Smooth muscle cell (in vitro differentiated cells): ENCODE measurements at regions not wholly inside any gene's neighbourhood (a gene's known extent, or its start where the extent isn't known, plus 50 kb on each side); places are given as distances from the start of the nearest gene placed in this dataset.
A peak's percentile ranks its signal among the peaks of the same experiment; 100 is the strongest.

Experiments
- DNase-seq: peaks from one replicate; lab custom pipeline; 2025; ENCODE audit not compliant: unreplicated experiment; lab: John Stamatoyannopoulos, UW
- H2AFZ ChIP-seq: fragments of 200-600 bp; sonication (generic); 2 replicates; pipeline ENCODE4 v1.6.0; 2016; ENCODE audit warnings: antibody characterized with exemption, low read depth, mild to moderate bottlenecking
- H3F3A ChIP-seq: fragments of 200-600 bp; sonication (generic); 2 replicates; pipeline ENCODE4 v1.6.0; 2017; ENCODE audit warnings: antibody characterized with exemption, low read depth
- H3K27ac ChIP-seq: fragments of 200-600 bp; sonication (generic); 2 replicates; pipeline ENCODE4 v1.5.1; 2016; ENCODE audit warnings: low read depth, mild to moderate bottlenecking
- H3K27me3 ChIP-seq: fragments of 200-600 bp; sonication (generic); 2 replicates; pipeline ENCODE4 v1.6.1; 2016; ENCODE audit warnings: low read depth, mild to moderate bottlenecking
- H3K36me3 ChIP-seq: fragments of 200-600 bp; sonication (generic); 2 replicates; pipeline ENCODE4 v1.5.1; 2016; ENCODE audit warnings: low read depth
- H3K4me1 ChIP-seq: fragments of 200-600 bp; sonication (generic); 2 replicates; pipeline ENCODE4 v1.5.1; 2016; ENCODE audit warnings: low read depth
- H3K4me2 ChIP-seq: fragments of 200-600 bp; sonication (generic); 2 replicates; pipeline ENCODE4 v1.6.0; 2016; ENCODE audit warnings: mild to moderate bottlenecking
- H3K4me3 ChIP-seq: fragments of 200-600 bp; sonication (generic); 2 replicates; pipeline ENCODE4 v1.5.1; 2016; ENCODE audit warnings: mild to moderate bottlenecking
- H3K79me2 ChIP-seq: fragments of 200-600 bp; sonication (generic); 2 replicates; pipeline ENCODE4 v1.6.0; 2016; ENCODE audit warnings: low read depth, mild to moderate bottlenecking
- H3K9ac ChIP-seq: fragments of 200-600 bp; sonication (generic); 2 replicates; pipeline ENCODE4 v1.6.0; 2016; ENCODE audit warnings: low read depth
- H3K9me3 ChIP-seq: fragments of 200-600 bp; sonication (generic); replicated peaks from 2 replicates; pipeline ENCODE4 v1.5.1; 2016; ENCODE audit warnings: low read depth
- H4K20me1 ChIP-seq: fragments of 200-600 bp; sonication (generic); 2 replicates; pipeline ENCODE4 v1.6.0; 2016; ENCODE audit warnings: low read depth
- WGBS: methylation state at CpG from one replicate; pipeline ENCODE4 v1.1.7; 2016; ENCODE audit warnings: low lambda C conversion rate; 5-methylcytosine and 5-hydroxymethylcytosine counted together
- TF ChIP-seq, protein P1 (sequence below): fragments of 200-600 bp; sonication (generic); IDR thresholded peaks from 2 replicates; pipeline ENCODE4 v1.5.1; 2017; ENCODE audit warnings: borderline replicate concordance, mild to moderate bottlenecking, antibody characterized with exemption; ENCODE audit not compliant: insufficient read depth, poor library complexity, severe bottlenecking

DNA sequence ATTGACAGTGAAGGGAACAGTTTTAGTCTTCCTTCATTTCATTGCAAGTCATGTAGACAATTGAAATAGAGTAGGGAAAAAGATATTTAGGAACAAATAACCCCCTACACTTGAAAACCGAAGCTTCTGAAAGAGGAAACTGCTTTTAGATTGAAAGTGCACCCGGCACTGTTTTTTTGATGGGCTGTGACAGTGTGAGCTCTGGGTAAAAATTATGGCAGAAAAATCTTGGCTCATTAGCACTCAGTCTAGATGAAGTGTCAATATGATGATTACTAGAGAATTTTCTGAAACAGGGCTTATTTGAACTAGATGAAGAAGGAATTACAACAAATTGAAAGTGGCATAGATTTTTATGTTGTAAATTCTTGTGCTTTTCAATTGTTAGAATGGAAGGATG is 1132.4 kb downstream of the RAPGEF2 start:
- H4K20me1 ChIP-seq, result no peaks in the 10 kb centered on the region
- WGBS, result 87% methylated on average over 2 of the region's 2 CpGs

DNA sequence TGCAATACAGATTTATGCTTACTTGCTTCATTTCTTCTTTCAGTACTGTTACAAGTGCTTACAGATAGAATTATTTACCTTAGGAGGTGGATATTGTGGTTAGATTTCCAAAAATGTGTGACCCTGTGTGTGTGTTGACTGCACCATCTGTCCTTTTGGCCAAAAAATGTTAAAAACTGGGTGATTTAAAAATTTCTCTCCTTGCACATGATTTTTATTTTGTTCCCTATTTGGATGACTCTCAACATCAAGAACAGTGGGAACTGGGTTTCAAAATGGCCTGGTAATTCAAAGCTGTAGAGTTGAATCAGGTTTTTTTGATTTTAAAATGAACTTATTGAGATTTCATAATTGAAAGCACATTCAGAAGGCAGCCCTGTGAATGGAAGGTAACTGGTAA is 1132.9 kb downstream of the RAPGEF2 start:
- H2AFZ ChIP-seq, result no peak overlapping the region
- TF ChIP-seq, protein P1, sequence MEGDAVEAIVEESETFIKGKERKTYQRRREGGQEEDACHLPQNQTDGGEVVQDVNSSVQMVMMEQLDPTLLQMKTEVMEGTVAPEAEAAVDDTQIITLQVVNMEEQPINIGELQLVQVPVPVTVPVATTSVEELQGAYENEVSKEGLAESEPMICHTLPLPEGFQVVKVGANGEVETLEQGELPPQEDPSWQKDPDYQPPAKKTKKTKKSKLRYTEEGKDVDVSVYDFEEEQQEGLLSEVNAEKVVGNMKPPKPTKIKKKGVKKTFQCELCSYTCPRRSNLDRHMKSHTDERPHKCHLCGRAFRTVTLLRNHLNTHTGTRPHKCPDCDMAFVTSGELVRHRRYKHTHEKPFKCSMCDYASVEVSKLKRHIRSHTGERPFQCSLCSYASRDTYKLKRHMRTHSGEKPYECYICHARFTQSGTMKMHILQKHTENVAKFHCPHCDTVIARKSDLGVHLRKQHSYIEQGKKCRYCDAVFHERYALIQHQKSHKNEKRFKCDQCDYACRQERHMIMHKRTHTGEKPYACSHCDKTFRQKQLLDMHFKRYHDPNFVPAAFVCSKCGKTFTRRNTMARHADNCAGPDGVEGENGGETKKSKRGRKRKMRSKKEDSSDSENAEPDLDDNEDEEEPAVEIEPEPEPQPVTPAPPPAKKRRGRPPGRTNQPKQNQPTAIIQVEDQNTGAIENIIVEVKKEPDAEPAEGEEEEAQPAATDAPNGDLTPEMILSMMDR, result no peak
- no peaks in the 10 kb centered on the region for H3K9me3 ChIP-seq

More for the DNA sequence above, 1132.4 kb downstream of the RAPGEF2 start:
- Histone ChIP-seq H3K4me2 (no peak overlapping the region), H3K4me1 (no peaks in the 10 kb centered on the region), H3F3A (no peaks in the 10 kb centered on the region), H3K36me3 (no peaks in the 10 kb centered on the region), H3K9me3 (no peaks in the 10 kb centered on the region), H3K27me3 (no peaks in the 10 kb centered on the region), H2AFZ (peak overlapping the region; percentile 15), H3K9ac (no peak overlapping the region), H3K27ac (no peak overlapping the region), H3K79me2 (no peaks in the 10 kb centered on the region), H3K4me3 (no peak overlapping the region)
- TF ChIP-seq, protein P1, result no peak
- no peak for DNase-seq

DNA sequence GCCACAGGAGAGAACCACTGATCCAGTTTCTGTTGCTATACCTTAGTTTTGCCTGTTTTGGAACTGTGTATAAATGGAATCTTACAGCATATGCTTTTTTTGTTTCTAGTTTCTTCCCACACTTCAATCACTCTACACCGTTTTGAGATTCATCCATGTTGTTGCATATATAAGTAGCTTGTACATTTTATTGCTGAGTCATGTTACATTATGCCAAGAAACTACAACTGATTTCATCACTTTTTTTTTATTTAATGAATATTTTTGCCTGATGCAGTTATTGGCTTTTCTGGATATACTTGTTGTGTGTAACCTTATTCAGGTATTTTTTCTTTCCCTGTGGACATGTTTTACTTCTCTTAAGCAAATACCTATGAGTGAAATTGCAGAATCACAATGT is 1135.9 kb downstream of the RAPGEF2 start:
- Histone ChIP-seq H3F3A (no peaks in the 10 kb centered on the region), H3K79me2 (no peaks in the 10 kb centered on the region), H3K4me3 (no peak overlapping the region), H3K27ac (no peak overlapping the region), H3K4me1 (no peaks in the 10 kb centered on the region), H3K9me3 (no peaks in the 10 kb centered on the region), H3K27me3 (no peaks in the 10 kb centered on the region), H3K4me2 (no peak overlapping the region), H4K20me1 (no peaks in the 10 kb centered on the region), H3K36me3 (no peaks in the 10 kb centered on the region), H2AFZ (no peak overlapping the region), H3K9ac (no peak overlapping the region)
- no peak for DNase-seq
- WGBS, result 92% methylated on average over 1 of the region's 1 CpG
- TF ChIP-seq, protein P1, result no peak

More for the DNA sequence above, 1132.9 kb downstream of the RAPGEF2 start:
- no peak for DNase-seq
- Histone ChIP-seq H3K27me3 (no peaks in the 10 kb centered on the region), H3K4me2 (no peak overlapping the region), H3K36me3 (no peaks in the 10 kb centered on the region), H3K4me1 (no peaks in the 10 kb centered on the region), H3K27ac (no peak overlapping the region), H4K20me1 (no peaks in the 10 kb centered on the region), H3F3A (no peaks in the 10 kb centered on the region), H3K9ac (no peak overlapping the region), H3K79me2 (no peaks in the 10 kb centered on the region), H3K4me3 (no peak overlapping the region)

DNA sequence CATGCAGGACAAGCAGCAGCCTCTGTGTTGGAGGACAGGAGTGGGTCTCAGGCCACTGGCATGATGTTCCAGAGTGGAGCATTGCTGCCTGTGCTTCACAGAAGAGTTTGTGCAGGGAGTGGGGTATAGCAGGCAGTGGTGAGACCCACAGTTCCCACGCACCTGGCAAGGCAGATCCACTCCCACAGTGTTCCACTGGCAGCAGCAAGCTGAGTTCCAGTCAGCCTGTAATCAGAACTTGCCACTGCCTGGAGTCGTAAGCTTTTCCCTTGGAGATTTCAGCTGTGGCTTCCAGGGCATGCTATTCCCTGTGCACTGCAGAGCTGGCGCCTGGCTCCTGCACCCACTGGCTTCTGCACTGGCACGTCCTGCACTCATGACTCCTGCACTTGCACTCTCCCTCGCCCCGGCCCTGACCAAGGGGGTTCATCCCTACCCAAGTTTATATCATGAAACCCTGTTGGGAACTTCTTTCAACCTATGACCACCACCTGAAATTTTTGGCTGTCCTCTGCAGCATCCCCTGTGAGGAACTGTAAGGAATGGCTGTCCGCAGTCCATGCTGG is 1144.3 kb downstream of the RAPGEF2 start:
- no peaks in the 10 kb centered on the region for H3F3A ChIP-seq
- no peak for DNase-seq
- no peaks in the 10 kb centered on the region for H3K9me3 ChIP-seq
- no peak overlapping the region for H3K4me3 ChIP-seq
- no peaks in the 10 kb centered on the region for H3K79me2 ChIP-seq
- TF ChIP-seq, protein P1, result no peak
- peaks cover 9% of the 10 kb centered on the region for H3K4me1 ChIP-seq
- WGBS, result 83% methylated on average over 7 of the region's 7 CpGs
- no peak overlapping the region for H2AFZ ChIP-seq
- no peak overlapping the region for H3K4me2 ChIP-seq
- H3K9ac ChIP-seq, result no peak overlapping the region
- H3K27ac ChIP-seq, result no peak overlapping the region
- no peaks in the 10 kb centered on the region for H3K36me3 ChIP-seq
- H4K20me1 ChIP-seq, result no peaks in the 10 kb centered on the region
- no peaks in the 10 kb centered on the region for H3K27me3 ChIP-seq
